ENCODE measurements at regions not wholly inside any gene's neighbourhood (a gene's known extent, or its start where the extent isn't known, plus 50 kb on each side); places are given as distances from the start of the nearest gene placed in this dataset.

DNA sequence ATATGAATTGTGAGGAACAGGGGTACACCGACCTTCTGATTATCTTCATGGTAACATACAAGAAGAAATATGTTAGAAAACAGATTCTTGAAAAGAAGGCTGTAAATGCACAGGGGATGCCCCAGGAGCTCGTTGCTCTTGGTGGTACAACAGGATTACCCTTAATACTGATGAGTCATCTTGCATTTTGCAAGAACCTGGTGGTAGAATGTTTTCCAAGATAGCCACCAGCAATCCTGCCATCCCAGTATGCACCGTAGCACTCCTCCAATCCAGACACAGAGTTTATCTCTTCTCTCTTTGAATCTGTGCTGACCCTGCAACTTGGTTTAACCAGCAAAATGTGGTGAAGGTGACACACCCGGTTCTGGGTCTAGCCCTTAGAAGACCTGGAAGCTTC lies 238.3 kb downstream of the EN1 start:
- Histone ChIP-seq H3K27me3 (ENCODE audit: low read length) (no peaks in the 10 kb centered on the region), H2AFZ (ENCODE audit: low read depth, low read length, severe bottlenecking) (no peak overlapping the region)
- no peak for TF ChIP-seq CTCF (IDR thresholded peaks at IDR 0.05; ENCODE audit: insufficient read depth, low read length, poor library complexity, severe bottlenecking)
- no peak for TF ChIP-seq EZH2phosphoT487 (conservative IDR thresholded peaks at IDR 0.05; ENCODE audit: low read length)

DNA sequence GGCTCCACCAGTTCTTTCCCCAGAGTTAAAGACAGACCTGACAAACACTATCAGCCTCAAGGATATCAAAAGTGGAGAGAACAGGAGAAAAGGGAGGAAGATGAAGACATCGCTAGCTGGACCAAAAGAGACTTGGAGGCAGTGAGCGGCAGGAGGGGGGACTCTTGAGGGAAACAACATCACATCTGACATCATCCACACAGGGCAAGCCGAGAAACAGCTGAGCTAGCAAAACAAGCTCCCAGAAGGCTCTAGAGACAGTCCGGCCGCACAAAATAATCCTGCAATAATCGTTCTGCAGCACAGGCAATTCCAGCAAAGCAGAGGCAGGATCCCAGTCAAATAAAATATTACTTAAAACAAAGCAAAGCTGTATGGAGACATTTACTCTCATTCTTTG lies 239.8 kb downstream of the EN1 start:
- no peaks in the 10 kb centered on the region for H3K36me3 ChIP-seq (ENCODE audit: low read length)
- no peak overlapping the region for H3K4me3 ChIP-seq (ENCODE audit: insufficient read depth, low read length, poor library complexity, severe bottlenecking)
- H3K9me3 ChIP-seq (ENCODE audit: insufficient read depth, low read length) = no peaks in the 10 kb centered on the region
- no peaks in the 10 kb centered on the region for H3K79me2 ChIP-seq (ENCODE audit: insufficient read depth, low read length)
- H3F3A ChIP-seq (ENCODE audit: insufficient read depth) = no peaks in the 10 kb centered on the region
- H3K9me2 ChIP-seq (replicated peaks; ENCODE audit: insufficient read depth, low read length) = no peaks in the 10 kb centered on the region
- no peak overlapping the region for H3K9ac ChIP-seq (ENCODE audit: low read length)
- H3K27ac ChIP-seq (ENCODE audit: low read depth, low read length) = no peak overlapping the region
- no peak overlapping the region for H2AFZ ChIP-seq (ENCODE audit: low read depth, low read length, severe bottlenecking)
- no peaks in the 10 kb centered on the region for H4K20me1 ChIP-seq (ENCODE audit: low read depth, low read length)
- no peaks in the 10 kb centered on the region for H3K27me3 ChIP-seq (ENCODE audit: low read length)
- no peak overlapping the region for H3K4me2 ChIP-seq (ENCODE audit: low read depth, low read length, poor library complexity, severe bottlenecking)
- TF ChIP-seq CTCF (IDR thresholded peaks at IDR 0.05; ENCODE audit: insufficient read depth, low read length, poor library complexity, severe bottlenecking) = no peak
- TF ChIP-seq EZH2phosphoT487 (conservative IDR thresholded peaks at IDR 0.05; ENCODE audit: low read length) = no peak

More for the DNA sequence above, 238.3 kb downstream of the EN1 start:
- Histone ChIP-seq H3K4me3 (ENCODE audit: insufficient read depth, low read length, poor library complexity, severe bottlenecking) (no peak overlapping the region), H3K27ac (ENCODE audit: low read depth, low read length) (no peak overlapping the region), H3K4me2 (ENCODE audit: low read depth, low read length, poor library complexity, severe bottlenecking) (no peak overlapping the region), H3K79me2 (ENCODE audit: insufficient read depth, low read length) (no peaks in the 10 kb centered on the region), H3K9ac (ENCODE audit: low read length) (no peak overlapping the region), H3K36me3 (ENCODE audit: low read length) (no peaks in the 10 kb centered on the region), H4K20me1 (ENCODE audit: low read depth, low read length) (no peaks in the 10 kb centered on the region), H3K9me2 (replicated peaks; ENCODE audit: insufficient read depth, low read length) (no peaks in the 10 kb centered on the region), H3K9me3 (ENCODE audit: insufficient read depth, low read length) (no peaks in the 10 kb centered on the region), H3F3A (ENCODE audit: insufficient read depth) (no peaks in the 10 kb centered on the region)

GRCh38 chr2:118604811-118605210 lies 242.6 kb downstream of the EN1 start:
- no peaks in the 10 kb centered on the region for H3K9me3 ChIP-seq (ENCODE audit: insufficient read depth, low read length)
- H2AFZ ChIP-seq (ENCODE audit: low read depth, low read length, severe bottlenecking) = no peak overlapping the region
- H3K27me3 ChIP-seq (ENCODE audit: low read length) = no peaks in the 10 kb centered on the region
- no peak overlapping the region for H3K9ac ChIP-seq (ENCODE audit: low read length)
- TF ChIP-seq CTCF (IDR thresholded peaks at IDR 0.05; ENCODE audit: insufficient read depth, low read length, poor library complexity, severe bottlenecking) (no peak), EZH2phosphoT487 (conservative IDR thresholded peaks at IDR 0.05; ENCODE audit: low read length) (no peak)
- no peaks in the 10 kb centered on the region for H3F3A ChIP-seq (ENCODE audit: insufficient read depth)
- H3K9me2 ChIP-seq (replicated peaks; ENCODE audit: insufficient read depth, low read length) = no peaks in the 10 kb centered on the region
- no peak overlapping the region for H3K4me3 ChIP-seq (ENCODE audit: insufficient read depth, low read length, poor library complexity, severe bottlenecking)
- H3K36me3 ChIP-seq (ENCODE audit: low read length) = no peaks in the 10 kb centered on the region
- H3K27ac ChIP-seq (ENCODE audit: low read depth, low read length) = no peak overlapping the region
- H3K79me2 ChIP-seq (ENCODE audit: insufficient read depth, low read length) = no peaks in the 10 kb centered on the region
- no peak overlapping the region for H3K4me2 ChIP-seq (ENCODE audit: low read depth, low read length, poor library complexity, severe bottlenecking)
- H4K20me1 ChIP-seq (ENCODE audit: low read depth, low read length) = no peaks in the 10 kb centered on the region

Data from SU-DHL-6 (cell line).